NCI-H2196 (cell line): ENCODE measurements at regions not wholly inside any gene's neighbourhood (a gene's known extent, or its start where the extent isn't known, plus 50 kb on each side); places are given as distances from the start of the nearest gene placed in this dataset.

Experiments
- DNase-seq: peaks from one replicate; lab custom pipeline; 2025; ENCODE audit not compliant: unreplicated experiment; lab: John Stamatoyannopoulos, UW

DNA sequence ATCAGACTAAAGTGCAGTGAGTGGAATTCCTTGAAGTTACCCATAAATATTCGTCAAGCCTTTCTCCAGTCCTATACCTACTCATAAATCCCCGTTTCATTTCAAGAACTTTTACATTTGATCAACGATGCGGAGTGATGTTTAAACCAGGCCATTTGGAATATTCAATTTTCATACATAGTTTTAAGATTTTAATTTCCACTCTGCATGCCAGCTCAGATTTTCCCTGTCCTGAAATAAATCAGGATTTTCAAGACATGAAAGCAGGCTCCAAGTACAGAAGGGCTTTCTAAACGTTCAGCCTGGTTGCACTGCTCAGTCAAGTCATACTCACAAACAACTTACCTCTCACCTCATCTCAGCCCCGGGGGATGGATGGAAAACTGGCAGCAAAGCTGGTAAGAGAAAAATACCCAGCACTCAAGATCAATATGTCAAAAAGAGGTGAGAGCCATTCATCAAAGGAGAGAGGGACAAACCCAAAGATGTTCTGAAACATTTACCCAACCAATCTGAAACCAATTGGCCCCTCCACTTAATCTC lies 418.5 kb downstream of the PLPP3 start:
- no peak for DNase-seq

DNA sequence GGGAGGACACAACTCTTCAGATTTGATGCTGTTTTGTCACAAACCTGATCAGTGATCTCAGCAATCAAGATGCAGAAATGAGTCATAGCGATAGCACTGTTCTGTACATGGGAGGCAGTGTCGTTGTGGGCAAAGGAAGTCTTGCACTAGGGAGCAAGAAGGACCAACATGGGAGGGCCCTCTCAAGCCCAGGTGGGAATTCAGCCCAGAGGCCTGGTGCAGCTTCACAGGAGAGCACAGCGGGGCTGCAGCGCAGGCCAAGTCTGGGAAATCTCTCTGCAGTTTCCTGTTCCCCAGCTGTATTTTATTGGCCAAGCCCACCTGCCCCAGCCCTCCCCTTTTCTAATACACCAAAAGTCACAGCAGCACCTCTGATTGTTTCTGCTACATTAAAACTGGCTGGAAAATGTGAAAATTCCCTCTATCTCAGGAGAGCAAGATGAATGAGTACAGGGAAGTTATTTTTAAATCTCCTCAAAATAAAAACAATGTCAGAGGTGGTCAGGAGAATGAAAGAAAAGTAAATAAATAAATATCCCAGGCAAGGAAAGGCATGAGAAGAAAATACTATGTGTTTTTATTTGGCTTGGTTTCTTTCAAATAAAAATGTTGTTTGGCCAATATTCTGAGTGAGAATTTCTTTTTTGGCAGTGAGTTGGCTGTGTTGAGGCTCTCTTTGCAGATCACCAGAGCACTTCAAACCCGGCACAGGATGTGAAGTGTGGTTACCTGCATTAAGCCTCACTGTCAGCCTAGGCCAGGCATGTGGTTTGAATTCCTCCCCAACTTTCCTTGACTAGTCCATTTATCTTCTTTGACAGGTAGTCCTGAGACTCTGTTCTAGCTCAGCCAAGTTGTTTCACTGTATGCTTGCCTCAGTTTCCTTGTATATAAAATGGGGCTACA lies 422.1 kb downstream of the PLPP3 start:
- DNase-seq, result peak; percentile 11

DNA sequence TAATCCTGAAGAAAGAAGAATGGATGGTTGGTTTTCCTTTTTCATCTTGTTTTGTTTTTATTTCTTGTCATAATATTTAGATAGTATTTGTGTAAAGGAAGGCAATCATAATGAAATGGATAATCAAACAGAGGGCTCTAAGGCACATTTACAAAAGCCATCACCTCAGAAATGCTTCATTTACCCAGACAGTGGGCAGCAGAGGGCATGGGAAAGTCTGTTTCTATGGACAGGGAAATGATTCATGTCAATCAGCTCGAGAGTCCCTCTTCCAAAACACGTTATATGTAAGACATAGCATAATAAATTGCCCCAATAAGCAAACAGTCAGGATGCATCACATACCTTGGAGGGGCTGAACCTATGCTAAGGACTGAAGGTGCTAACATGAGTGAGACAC lies 426.1 kb downstream of the PLPP3 start:
- no peak for DNase-seq

- DNase-seq, result no peak
These were observed 426.7 kb downstream of the PLPP3 start for GRCh38 chr1:56152635-56153034.

DNA sequence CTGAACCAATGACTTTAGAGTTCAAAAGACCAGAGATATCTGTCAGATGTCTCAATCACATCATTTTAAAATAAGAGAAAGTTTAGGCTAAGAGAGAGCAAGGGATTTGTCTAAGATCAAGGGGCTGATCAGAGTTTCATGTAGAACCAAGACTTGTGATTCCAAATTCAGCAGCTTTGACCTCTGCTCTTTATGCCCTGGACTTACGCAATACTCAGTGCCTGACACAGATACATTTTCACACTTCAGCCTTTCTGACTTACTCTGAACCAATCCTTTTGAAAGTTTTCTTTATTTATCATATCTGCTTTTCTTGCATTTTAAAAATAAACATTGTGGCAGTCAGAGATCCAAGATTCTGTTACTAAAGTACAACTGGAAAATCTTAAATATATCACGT lies 428.0 kb downstream of the PLPP3 start:
- DNase-seq, result no peak

DNA sequence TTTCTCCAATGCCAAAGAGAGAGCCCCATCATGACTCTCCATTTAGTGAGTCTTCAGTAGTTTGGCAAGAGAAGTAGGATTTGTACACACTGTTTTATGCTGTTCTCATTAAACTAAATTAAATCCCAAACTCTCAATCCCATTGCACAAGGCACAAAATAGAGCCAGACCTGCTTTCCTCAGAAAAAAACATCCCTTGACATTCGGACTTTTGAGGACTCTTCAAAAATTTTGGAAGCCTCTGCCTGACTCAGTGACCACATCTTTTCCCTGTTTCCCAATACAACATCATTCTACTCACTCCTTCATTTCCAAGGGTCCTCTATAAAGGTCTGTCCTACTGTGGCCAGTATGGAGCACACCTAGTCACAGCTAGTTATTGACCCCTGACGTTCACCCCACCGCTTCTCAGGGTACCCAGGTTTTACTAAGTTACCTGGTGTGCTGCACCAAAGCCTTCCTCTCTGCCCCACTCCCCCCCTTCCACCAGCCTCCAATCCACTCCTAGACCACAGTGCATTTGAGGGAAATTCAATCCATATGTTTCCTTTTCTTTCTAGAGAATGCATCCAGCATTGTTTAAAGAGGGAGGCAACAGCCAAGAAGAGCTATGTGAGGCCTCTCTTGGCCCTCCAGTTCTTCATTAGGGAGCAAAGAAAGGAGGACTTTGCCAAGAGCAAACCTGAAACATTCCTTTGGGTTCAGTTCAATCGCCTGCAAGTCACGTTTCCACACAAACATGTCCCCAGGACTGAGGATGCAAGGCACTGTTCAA lies 428.7 kb downstream of the PLPP3 start:
- no peak for DNase-seq

DNA sequence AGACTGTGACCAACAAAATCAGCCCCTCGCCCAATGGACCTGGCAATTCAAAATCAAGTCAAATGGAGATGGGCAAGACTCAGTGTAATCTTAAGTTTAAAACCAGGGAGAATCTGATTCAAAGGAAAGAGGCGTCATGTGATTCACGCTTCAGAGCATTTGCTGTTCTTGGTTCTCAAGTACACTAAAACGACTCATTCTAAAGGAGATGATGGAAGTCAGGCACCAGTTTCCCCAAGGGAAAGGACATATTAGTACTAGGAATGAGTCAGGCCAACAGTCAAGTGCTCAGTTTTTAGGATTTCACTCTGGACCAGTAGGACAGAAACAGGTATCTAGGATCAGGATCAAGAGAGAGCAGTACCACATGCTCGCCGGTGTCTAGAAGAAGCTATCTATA lies 429.6 kb downstream of the PLPP3 start:
- no peak for DNase-seq

GRCh38 chr1:56148326-56149193 lies 430.8 kb downstream of the PLPP3 start:
- DNase-seq, result no peak

GRCh38 chr1:56147459-56147858 lies 431.9 kb downstream of the PLPP3 start:
- DNase-seq, result no peak

DNA sequence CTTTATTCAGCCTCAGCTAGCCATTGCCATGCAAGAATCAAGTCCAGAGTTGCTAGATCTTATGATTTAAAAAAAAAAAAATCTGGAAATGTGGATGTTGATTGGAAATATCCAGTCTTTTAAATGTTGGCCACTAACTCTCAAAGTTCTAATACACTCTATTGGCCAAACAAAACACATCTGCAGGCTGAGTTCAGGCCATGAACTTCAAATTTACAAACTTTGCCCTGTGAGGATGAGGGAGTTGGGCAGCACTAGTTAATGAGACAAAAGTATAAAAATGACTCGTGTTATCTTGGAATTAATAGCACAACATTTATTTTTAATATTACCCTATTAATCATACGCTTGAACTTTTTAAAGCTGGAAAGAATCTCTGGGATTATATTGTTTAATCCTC lies 432.3 kb downstream of the PLPP3 start:
- DNase-seq, result no peak

DNA sequence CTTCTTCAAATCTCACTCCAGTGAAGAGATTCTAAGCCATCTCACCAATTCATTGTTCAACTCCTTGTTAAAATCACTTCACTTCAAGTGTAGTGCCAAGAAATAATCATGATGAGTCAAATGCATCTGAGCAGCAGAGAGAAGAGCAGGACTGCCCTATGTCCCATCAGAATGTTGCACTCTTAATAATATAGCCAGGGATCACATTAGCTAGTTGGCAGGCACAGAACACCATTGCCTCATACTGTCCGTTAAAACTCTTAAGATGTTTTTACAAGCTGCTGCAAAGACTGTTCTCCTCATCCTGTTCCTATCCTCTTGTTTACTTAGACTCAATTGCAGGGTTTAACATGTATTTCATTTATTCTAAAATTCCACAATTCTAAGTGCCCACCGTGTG lies 432.9 kb downstream of the PLPP3 start:
- DNase-seq, result peak; percentile 18

DNA sequence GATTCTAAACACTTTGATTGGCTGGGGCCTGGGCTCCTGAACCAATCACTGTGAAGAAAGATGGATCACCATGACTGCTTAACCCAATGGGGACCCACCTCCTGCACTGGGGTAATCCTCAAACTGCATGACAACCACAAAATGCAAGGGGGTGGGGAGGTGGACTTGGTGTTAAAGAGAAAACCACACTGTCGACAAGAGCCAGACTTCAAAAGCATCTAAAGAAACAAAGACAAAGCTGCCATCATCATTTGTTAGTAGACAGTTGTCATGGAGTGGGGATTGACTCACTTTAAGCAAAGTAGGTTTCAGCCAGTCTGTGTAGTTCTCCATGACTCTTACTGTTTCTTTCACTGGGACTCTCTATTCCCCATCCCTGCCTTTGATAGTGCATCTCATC lies 433.8 kb downstream of the PLPP3 start:
- DNase-seq, result no peak

DNA sequence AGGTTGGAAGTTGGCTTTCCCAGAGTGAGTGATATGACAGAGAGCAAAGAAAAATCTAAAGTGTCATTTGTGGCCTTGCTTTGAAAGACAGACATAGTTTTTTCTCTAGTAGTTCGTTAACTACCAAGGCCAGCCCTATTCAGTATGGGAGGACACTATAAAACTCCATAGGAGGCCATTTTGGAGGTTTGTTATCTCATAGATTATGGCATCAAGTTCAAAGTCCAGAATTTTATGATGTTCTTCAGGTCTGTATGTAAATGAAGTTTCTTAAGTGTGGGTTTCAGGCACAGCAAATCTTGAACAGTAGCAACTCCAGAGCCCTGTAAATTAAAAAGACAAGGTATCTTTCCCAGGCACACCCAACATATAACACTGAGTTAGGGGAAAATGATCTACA lies 437.1 kb downstream of the PLPP3 start:
- no peak for DNase-seq

GRCh38 chr1:56139836-56140235 lies 439.5 kb downstream of the PLPP3 start:
- no peak for DNase-seq

DNA sequence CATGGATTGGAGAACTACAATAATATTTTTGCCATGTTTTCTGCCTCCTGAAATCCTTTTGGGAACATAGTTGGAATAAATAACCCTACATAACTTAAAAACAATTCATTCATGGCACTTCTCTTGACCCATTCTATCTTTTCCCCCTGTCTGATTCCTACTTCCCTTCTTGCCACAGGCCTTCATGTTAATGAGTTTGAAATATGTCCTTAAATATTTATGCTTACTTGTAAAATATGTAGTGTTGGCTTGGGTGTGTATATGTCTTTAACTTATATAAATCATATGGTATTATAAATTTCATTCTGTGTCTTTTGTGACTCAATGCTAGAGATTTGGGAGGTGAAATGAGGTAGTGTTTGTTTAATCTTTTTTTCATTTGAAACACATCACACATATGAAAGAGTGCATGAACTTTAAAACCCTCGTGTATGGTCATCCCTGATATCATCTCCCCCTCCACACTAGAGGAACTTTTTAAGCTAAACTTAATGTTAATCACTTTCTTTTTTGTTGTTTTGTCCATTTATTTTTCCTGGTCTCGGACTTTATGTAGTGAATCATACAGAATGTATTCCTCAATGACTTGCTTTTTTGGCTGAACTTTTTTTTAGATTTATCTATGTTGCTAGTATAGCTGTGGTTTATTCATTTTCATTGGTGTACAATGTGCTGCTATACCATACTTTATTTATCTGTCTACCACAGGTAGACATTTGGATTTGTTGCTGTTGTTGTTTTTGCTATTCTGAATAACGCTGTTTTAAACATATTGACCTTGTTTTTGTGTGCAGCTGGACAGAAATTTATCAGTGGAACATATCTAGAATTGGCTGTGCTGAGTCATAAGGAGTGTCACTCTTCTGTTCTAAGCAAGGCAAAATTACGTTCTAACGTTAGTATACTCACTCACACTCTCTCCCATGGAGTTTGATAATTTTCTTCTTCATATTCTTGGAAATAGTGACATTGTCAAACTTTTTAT lies 441.6 kb downstream of the PLPP3 start:
- no peak for DNase-seq

GRCh38 chr1:56137090-56137489 lies 442.3 kb downstream of the PLPP3 start:
- no peak for DNase-seq

- no peak for DNase-seq
These were observed 443.6 kb downstream of the PLPP3 start for GRCh38 chr1:56135864-56136147.

DNA sequence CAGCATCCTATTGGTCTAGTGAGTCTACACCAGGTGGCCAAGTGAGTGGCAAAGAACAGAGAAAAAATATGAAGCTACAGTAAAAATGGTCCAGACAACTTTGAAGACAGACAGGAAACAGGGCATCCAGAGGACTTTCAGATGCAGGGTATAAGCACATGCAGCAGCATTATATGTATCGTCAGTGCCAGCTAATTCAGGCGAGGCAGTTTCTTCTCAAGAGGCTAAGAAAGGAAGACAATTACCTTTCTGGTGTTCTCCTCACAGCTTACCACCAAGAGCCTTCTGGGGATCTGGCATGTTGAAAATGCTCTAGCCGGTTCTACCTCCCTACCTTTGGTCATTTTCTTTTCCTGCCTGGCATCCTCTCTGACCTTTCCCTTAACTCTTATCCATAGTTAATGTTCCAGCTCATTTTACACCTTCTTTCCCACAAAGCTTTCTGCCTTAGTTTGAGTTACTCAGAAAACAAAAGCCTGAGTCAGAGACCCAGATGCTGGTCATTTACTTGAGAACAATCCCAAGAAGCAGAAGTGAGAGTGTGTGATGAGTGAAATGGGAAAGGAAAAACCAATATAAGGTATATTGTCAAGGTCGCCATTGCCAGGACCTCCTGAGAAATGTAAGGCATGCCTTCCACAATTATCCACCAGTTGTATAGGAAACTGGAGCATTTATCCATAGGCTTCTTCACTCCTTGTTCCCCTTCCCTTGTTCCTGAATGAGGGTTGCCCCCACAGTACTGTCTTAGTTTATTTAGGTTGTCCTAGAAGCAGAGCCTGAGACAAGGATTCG lies 444.1 kb downstream of the PLPP3 start:
- DNase-seq, result no peak
